Liver (tissue), 3 donors: ENCODE measurements at regions not wholly inside any gene's neighbourhood (a gene's known extent, or its start where the extent isn't known, plus 50 kb on each side); places are given as distances from the start of the nearest gene placed in this dataset.

ENCODE experiments used
- ATF3 ChIP-seq: IDR thresholded peaks from 2 replicates; pipeline ENCODE4 v1.6.1; 2016; ENCODE audit warnings: antibody characterized with exemption
- CTCF ChIP-seq: fragments of 150-350 bp; IDR thresholded peaks from 2 replicates; pipeline ENCODE4 v1.5.1; 2017; ENCODE audit warnings: improper control_type of control experiment, low read depth, low read length; ENCODE audit not compliant: missing input control
- FOXA2 ChIP-seq: IDR thresholded peaks from 2 replicates; pipeline ENCODE4 v1.6.1; 2016; ENCODE audit warnings: antibody characterized with exemption
- GABPA ChIP-seq, 2 donors: IDR thresholded peaks in 1 of 2; conservative IDR thresholded peaks in 1 of 2; 2 replicates each; pipeline ENCODE4 v1.6.1; 2016; ENCODE audit warnings: antibody characterized with exemption in 2 of 2, mild to moderate bottlenecking in 1 of 2, moderate library complexity in 1 of 2
- HNF4A ChIP-seq, 2 donors: conservative IDR thresholded peaks; 2 replicates each; pipeline ENCODE4 v1.6.1; 2016; ENCODE audit warnings: antibody characterized with exemption in 2 of 2, mild to moderate bottlenecking in 2 of 2
- JUND ChIP-seq, 2 donors: IDR thresholded peaks; 2 replicates each; pipeline ENCODE4 v1.6.1; 2016; ENCODE audit warnings: antibody characterized with exemption in 2 of 2
- MAX ChIP-seq: IDR thresholded peaks from 2 replicates; pipeline ENCODE4 v1.6.1; 2016; ENCODE audit warnings: antibody characterized with exemption
- RAD21 ChIP-seq, 2 donors: IDR thresholded peaks; 2 replicates each; pipeline ENCODE4 v1.6.1; 2016; ENCODE audit warnings: antibody characterized with exemption in 2 of 2, mild to moderate bottlenecking in 2 of 2
- REST ChIP-seq: IDR thresholded peaks from 2 replicates; pipeline ENCODE4 v1.6.1; 2016; ENCODE audit warnings: antibody characterized with exemption, mild to moderate bottlenecking
- SP1 ChIP-seq: IDR thresholded peaks from 2 replicates; pipeline ENCODE4 v1.6.1; 2018; ENCODE audit warnings: antibody characterized with exemption, mild to moderate bottlenecking
- TAF1 ChIP-seq: conservative IDR thresholded peaks from 2 replicates; pipeline ENCODE4 v1.6.1; 2016; ENCODE audit warnings: antibody characterized with exemption, mild to moderate bottlenecking
- YY1 ChIP-seq: IDR thresholded peaks from 2 replicates; pipeline ENCODE4 v1.6.1; 2016; ENCODE audit warnings: antibody characterized with exemption, mild to moderate bottlenecking
- donor health status: healthy.
- donor health status: healthy.

GRCh38 chr20:50360921-50361320, 149.3 kb upstream of the PTPN1 start:
- TF ChIP-seq RAD21 (IDR thresholded peaks at IDR 0.05) (no peak), REST (no peak), YY1 (no peak), CTCF (no peak), JUND (IDR thresholded peaks at IDR 0.05) (no peak), GABPA (IDR thresholded peaks at IDR 0.05 in 1 of 2, conservative IDR thresholded peaks at IDR 0.05 in 1 of 2) (no peak), ATF3 (no peak), SP1 (no peak), TAF1 (no peak), MAX (no peak), HNF4A (conservative IDR thresholded peaks at IDR 0.05) (no peak), FOXA2 (no peak)
